ENCODE measurements at regions not wholly inside any gene's neighbourhood (a gene's known extent, or its start where the extent isn't known, plus 50 kb on each side); places are given as distances from the start of the nearest gene placed in this dataset.
A peak's percentile ranks its signal among the peaks of the same experiment; 100 is the strongest.

DNA sequence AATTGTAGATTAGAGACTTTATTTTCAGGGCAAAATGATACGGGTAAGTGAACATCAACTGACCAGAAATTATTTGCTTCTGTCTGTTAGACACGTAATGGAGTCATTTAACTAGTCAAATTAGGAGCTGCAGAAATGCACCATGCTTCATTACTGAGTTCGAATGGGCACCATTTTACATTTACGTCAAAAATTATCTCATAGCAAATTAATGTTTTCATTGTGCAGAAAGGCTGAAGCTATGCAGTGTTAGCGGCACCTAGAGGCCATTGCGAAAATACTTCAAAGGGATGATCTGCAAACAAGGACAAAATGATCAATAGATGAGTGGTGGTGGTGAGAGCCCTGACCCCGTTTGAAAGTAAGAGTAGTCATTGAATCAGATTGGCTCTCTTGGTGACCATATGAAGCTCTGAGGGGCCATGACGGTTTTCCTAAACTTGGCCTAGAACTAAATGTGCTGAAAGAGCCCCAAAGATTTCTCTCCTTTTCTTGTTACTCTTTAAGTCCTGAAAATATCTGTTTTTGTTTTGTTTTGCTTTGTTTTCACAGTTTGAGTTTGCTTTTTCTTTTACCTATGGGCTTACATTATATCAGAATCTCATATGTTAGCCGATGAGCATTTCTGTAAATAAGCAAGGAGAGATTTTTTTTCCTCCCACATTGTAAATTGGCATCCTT lies 277.9 kb downstream of the ZNF536 start:
- TF ChIP-seq, protein P1, sequence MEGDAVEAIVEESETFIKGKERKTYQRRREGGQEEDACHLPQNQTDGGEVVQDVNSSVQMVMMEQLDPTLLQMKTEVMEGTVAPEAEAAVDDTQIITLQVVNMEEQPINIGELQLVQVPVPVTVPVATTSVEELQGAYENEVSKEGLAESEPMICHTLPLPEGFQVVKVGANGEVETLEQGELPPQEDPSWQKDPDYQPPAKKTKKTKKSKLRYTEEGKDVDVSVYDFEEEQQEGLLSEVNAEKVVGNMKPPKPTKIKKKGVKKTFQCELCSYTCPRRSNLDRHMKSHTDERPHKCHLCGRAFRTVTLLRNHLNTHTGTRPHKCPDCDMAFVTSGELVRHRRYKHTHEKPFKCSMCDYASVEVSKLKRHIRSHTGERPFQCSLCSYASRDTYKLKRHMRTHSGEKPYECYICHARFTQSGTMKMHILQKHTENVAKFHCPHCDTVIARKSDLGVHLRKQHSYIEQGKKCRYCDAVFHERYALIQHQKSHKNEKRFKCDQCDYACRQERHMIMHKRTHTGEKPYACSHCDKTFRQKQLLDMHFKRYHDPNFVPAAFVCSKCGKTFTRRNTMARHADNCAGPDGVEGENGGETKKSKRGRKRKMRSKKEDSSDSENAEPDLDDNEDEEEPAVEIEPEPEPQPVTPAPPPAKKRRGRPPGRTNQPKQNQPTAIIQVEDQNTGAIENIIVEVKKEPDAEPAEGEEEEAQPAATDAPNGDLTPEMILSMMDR (IDR thresholded peaks at IDR 0.05): peak; percentile 75 to 82 (median 78)
- no peak for TF ChIP-seq POLR2A (IDR thresholded peaks at IDR 0.05)

Data from adrenal gland (tissue), 5 donors.